ENCODE measurements at regions not wholly inside any gene's neighbourhood (a gene's known extent, or its start where the extent isn't known, plus 50 kb on each side); places are given as distances from the start of the nearest gene placed in this dataset.

DNA sequence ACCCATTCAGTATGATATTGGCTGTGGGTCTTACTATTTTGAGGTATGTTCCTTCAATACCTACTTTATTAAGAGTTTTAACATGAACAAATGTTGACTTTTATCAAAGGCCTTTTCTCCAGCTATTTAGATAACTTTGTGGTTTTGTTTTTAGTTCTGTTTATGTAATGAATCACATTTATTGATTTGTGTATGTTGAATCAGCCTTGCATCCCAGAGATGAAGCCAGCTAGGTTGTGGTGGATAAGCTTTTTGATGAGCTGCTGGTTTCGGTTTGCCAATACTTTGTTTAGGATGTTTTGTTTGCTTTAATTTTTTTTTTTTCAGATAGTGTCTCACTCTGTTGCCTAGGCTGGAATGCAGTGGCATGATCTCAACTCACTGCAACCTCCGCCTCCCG, 609.0 kb upstream of the COX7C start:
- CTCF ChIA-PET (ENCODE audit: low intra/inter-chr PET ratio, low total read pairs): no interaction called here
- ATAC-seq (no peak), DNase-seq (ENCODE audit: low spot score) (no peak), FAIRE-seq (no peak)
- Histone ChIP-seq H3K27me3 (ENCODE audit: control insufficient read depth in 1 of 2, insufficient read depth in 2 of 2, low read length in 2 of 2) (no peaks in the 10 kb centered on the region), H3K79me2 (ENCODE audit: insufficient read depth, low read length) (no peaks in the 10 kb centered on the region), H3K4me2 (ENCODE audit: low read depth, low read length) (no peak overlapping the region), H3K36me3 (replicated peaks in 1 of 2; ENCODE audit: control insufficient read depth in 1 of 2, insufficient read depth in 2 of 2, low read length in 2 of 2) (no peaks in the 10 kb centered on the region), H3K9ac (ENCODE audit: insufficient read depth, low read depth, low read length) (no peak overlapping the region), H4K20me1 (ENCODE audit: insufficient read depth, low read length) (no peaks in the 10 kb centered on the region), H2AFZ (ENCODE audit: low read length) (no peak overlapping the region), H3K4me1 (ENCODE audit: insufficient read depth, low read length) (no peaks in the 10 kb centered on the region), H3K27ac (ENCODE audit: extremely low read length, insufficient read depth, low read length) (no peak overlapping the region), H3K4me3 (replicated peaks in 1 of 3; ENCODE audit: insufficient read depth in 1 of 3, low read depth in 2 of 3, low read length in 3 of 3) (no peak overlapping the region), H3K9me3 (ENCODE audit: low read length) (0 out of 2 replicates have a peak, but pooled peaks cover 9% of the 10 kb centered on the region)
- intact Hi-C loops (cut with micrococcal nuclease; ENCODE audit: unreplicated experiment) (no loop called here), in situ Hi-C loops (cut with HindIII; ENCODE audit: extremely low pct_ligation_motif_present, low pct_unique_long_range_greater_than_20kb) (no loop called here)
- WGBS (ENCODE audit: low lambda C conversion rate): 2% methylated on average over 3 of the region's 3 CpGs
- POLR2A ChIA-PET: no interaction called here
- no TSS peak for BruUV-seq (replicated peaks)
- TF ChIP-seq RFX5 (IDR thresholded peaks at IDR 0.05; ENCODE audit: low read depth, low read length) (no peak), XRCC5 (optimal IDR thresholded peaks at IDR 0.05; ENCODE audit: low read length) (no peak), SALL1 (CRISPR knock-in tag; IDR thresholded peaks at IDR 0.05) (no peak), PHF5A (CRISPR knock-in tag; IDR thresholded peaks at IDR 0.05; ENCODE audit: low read depth, unreplicated experiment) (no peak), ZBTB3 (CRISPR knock-in tag; IDR thresholded peaks at IDR 0.05; ENCODE audit: borderline replicate concordance, low read depth) (no peak), SUZ12 (IDR thresholded peaks at IDR 0.05; ENCODE audit: low read depth, low read length) (no peak), SRSF9 (IDR thresholded peaks at IDR 0.05; ENCODE audit: borderline replicate concordance, insufficient read depth, low read depth, low read length, poor library complexity, severe bottlenecking) (no peak), ZNF816 (CRISPR knock-in tag; IDR thresholded peaks at IDR 0.05; ENCODE audit: borderline replicate concordance) (no peak), CHCHD3 (CRISPR knock-in tag; IDR thresholded peaks at IDR 0.05) (no peak), ZNF567 (CRISPR knock-in tag; IDR thresholded peaks at IDR 0.05; ENCODE audit: borderline replicate concordance) (no peak), ZNF572 (CRISPR knock-in tag; IDR thresholded peaks at IDR 0.05) (no peak), CCAR2 (optimal IDR thresholded peaks at IDR 0.05; ENCODE audit: low read depth, low read length) (no peak)
- TF ChIP-seq, protein P1, sequence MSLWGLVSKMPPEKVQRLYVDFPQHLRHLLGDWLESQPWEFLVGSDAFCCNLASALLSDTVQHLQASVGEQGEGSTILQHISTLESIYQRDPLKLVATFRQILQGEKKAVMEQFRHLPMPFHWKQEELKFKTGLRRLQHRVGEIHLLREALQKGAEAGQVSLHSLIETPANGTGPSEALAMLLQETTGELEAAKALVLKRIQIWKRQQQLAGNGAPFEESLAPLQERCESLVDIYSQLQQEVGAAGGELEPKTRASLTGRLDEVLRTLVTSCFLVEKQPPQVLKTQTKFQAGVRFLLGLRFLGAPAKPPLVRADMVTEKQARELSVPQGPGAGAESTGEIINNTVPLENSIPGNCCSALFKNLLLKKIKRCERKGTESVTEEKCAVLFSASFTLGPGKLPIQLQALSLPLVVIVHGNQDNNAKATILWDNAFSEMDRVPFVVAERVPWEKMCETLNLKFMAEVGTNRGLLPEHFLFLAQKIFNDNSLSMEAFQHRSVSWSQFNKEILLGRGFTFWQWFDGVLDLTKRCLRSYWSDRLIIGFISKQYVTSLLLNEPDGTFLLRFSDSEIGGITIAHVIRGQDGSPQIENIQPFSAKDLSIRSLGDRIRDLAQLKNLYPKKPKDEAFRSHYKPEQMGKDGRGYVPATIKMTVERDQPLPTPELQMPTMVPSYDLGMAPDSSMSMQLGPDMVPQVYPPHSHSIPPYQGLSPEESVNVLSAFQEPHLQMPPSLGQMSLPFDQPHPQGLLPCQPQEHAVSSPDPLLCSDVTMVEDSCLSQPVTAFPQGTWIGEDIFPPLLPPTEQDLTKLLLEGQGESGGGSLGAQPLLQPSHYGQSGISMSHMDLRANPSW (CRISPR knock-in tag; IDR thresholded peaks at IDR 0.05; ENCODE audit: borderline replicate concordance): no peak
- TF ChIP-seq, protein P2, sequence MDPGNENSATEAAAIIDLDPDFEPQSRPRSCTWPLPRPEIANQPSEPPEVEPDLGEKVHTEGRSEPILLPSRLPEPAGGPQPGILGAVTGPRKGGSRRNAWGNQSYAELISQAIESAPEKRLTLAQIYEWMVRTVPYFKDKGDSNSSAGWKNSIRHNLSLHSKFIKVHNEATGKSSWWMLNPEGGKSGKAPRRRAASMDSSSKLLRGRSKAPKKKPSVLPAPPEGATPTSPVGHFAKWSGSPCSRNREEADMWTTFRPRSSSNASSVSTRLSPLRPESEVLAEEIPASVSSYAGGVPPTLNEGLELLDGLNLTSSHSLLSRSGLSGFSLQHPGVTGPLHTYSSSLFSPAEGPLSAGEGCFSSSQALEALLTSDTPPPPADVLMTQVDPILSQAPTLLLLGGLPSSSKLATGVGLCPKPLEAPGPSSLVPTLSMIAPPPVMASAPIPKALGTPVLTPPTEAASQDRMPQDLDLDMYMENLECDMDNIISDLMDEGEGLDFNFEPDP (CRISPR knock-in tag; conservative IDR thresholded peaks at IDR 0.05): no peak
- TF ChIP-seq, protein P3, sequence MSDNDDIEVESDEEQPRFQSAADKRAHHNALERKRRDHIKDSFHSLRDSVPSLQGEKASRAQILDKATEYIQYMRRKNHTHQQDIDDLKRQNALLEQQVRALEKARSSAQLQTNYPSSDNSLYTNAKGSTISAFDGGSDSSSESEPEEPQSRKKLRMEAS (IDR thresholded peaks at IDR 0.05): no peak
- TF ChIP-seq, protein P4, sequence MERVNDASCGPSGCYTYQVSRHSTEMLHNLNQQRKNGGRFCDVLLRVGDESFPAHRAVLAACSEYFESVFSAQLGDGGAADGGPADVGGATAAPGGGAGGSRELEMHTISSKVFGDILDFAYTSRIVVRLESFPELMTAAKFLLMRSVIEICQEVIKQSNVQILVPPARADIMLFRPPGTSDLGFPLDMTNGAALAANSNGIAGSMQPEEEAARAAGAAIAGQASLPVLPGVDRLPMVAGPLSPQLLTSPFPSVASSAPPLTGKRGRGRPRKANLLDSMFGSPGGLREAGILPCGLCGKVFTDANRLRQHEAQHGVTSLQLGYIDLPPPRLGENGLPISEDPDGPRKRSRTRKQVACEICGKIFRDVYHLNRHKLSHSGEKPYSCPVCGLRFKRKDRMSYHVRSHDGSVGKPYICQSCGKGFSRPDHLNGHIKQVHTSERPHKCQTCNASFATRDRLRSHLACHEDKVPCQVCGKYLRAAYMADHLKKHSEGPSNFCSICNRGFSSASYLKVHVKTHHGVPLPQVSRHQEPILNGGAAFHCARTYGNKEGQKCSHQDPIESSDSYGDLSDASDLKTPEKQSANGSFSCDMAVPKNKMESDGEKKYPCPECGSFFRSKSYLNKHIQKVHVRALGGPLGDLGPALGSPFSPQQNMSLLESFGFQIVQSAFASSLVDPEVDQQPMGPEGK (CRISPR knock-in tag; IDR thresholded peaks at IDR 0.05): no peak

Data from HepG2 (cell line).